ENCODE measurements at regions not wholly inside any gene's neighbourhood (a gene's known extent, or its start where the extent isn't known, plus 50 kb on each side); places are given as distances from the start of the nearest gene placed in this dataset.
A peak's percentile ranks its signal among the peaks of the same experiment; 100 is the strongest.

- DNase-seq: no peak
These were observed 129.1 kb downstream of the DDX1 start for GRCh38 chr2:15720561-15721307.

GRCh38 chr2:15721411-15722067 lies 129.9 kb downstream of the DDX1 start:
- DNase-seq: no peak

GRCh38 chr2:15722980-15723379 lies 131.3 kb downstream of the DDX1 start:
- no peak for DNase-seq

GRCh38 chr2:15724235-15724634 lies 132.6 kb downstream of the DDX1 start:
- no peak for DNase-seq

- DNase-seq: no peak
These were observed 133.6 kb downstream of the DDX1 start for GRCh38 chr2:15725101-15725781.

- no peak for DNase-seq
These were observed 134.1 kb downstream of the DDX1 start for GRCh38 chr2:15725782-15726112.

- DNase-seq: no peak
These were observed 134.8 kb downstream of the DDX1 start for GRCh38 chr2:15726321-15727057.

GRCh38 chr2:15727396-15728244 lies 136.0 kb downstream of the DDX1 start:
- no peak for DNase-seq

GRCh38 chr2:15728245-15728938 lies 136.7 kb downstream of the DDX1 start:
- DNase-seq: no peak

- DNase-seq: no peak
These were observed 137.3 kb downstream of the DDX1 start for GRCh38 chr2:15729001-15729400.

- no peak for DNase-seq
These were observed 138.3 kb downstream of the DDX1 start for GRCh38 chr2:15729709-15730544.

- DNase-seq: peak; percentile 85
These were observed 139.0 kb downstream of the DDX1 start for GRCh38 chr2:15730545-15731212.

GRCh38 chr2:15731213-15731888 lies 139.7 kb downstream of the DDX1 start:
- DNase-seq: no peak

- DNase-seq: no peak
These were observed 140.2 kb downstream of the DDX1 start for GRCh38 chr2:15731889-15732271.

GRCh38 chr2:15732341-15733077 lies 140.8 kb downstream of the DDX1 start:
- DNase-seq: no peak

GRCh38 chr2:15733867-15734673 lies 142.4 kb downstream of the DDX1 start:
- peak; percentile 74 for DNase-seq

GRCh38 chr2:15734674-15735483 lies 143.2 kb downstream of the DDX1 start:
- DNase-seq: no peak
